Kidney epithelial cell (primary cell): ENCODE measurements at regions not wholly inside any gene's neighbourhood (a gene's known extent, or its start where the extent isn't known, plus 50 kb on each side); places are given as distances from the start of the nearest gene placed in this dataset.

ENCODE experiments used
- DNase-seq: peaks from one replicate; pipeline ENCODE4 v3.0.0-alpha.2; 2010; ENCODE audit warnings: low read depth
- H3K27me3 ChIP-seq: 2 replicates; pipeline ENCODE4 v1.6.0; 2011; ENCODE audit warnings: low read length; ENCODE audit not compliant: control insufficient read depth, insufficient read depth
- H3K36me3 ChIP-seq: 2 replicates; pipeline ENCODE4 v1.5.1; 2011; ENCODE audit warnings: low read length; ENCODE audit not compliant: control insufficient read depth, insufficient read depth
- H3K4me3 ChIP-seq: 2 replicates; pipeline ENCODE4 v1.5.1; 2011; ENCODE audit warnings: low read depth, mild to moderate bottlenecking, control low read depth, low read length
- TF ChIP-seq, protein P1 (sequence below): IDR thresholded peaks from 2 replicates; pipeline ENCODE4 v1.5.1; 2011; ENCODE audit warnings: mild to moderate bottlenecking, moderate library complexity, low read length, control low read depth, inconsistent platforms; ENCODE audit not compliant: insufficient read depth, poor library complexity, severe bottlenecking

DNA sequence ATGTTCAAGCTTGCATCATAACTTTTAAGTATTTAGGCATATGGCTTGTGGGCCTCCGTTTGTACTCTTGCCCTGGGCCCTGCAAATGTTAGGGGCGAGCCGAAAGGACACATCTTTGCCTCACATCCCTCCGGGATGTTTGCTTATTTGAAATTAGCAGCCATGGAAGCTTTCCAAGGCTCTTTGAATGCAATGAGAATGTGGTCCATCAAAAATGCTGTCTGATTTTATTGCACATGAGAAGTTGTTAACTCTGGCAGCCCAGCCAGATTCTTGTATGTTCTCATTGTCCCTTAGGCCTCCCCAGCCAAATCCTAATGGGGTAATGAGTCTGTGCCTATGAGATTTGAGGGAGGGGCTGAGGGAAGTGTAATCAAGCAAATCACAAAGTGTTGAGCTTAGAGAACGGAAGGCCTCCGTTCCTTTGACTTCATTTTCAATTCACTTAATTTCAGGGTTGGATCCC is 261.2 kb upstream of the MARCKS start:
- no peaks in the 10 kb centered on the region for H3K36me3 ChIP-seq
- H3K27me3 ChIP-seq = no peaks in the 10 kb centered on the region
- TF ChIP-seq, protein P1, sequence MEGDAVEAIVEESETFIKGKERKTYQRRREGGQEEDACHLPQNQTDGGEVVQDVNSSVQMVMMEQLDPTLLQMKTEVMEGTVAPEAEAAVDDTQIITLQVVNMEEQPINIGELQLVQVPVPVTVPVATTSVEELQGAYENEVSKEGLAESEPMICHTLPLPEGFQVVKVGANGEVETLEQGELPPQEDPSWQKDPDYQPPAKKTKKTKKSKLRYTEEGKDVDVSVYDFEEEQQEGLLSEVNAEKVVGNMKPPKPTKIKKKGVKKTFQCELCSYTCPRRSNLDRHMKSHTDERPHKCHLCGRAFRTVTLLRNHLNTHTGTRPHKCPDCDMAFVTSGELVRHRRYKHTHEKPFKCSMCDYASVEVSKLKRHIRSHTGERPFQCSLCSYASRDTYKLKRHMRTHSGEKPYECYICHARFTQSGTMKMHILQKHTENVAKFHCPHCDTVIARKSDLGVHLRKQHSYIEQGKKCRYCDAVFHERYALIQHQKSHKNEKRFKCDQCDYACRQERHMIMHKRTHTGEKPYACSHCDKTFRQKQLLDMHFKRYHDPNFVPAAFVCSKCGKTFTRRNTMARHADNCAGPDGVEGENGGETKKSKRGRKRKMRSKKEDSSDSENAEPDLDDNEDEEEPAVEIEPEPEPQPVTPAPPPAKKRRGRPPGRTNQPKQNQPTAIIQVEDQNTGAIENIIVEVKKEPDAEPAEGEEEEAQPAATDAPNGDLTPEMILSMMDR = no peak
- DNase-seq = no peak
- no peak overlapping the region for H3K4me3 ChIP-seq

DNA sequence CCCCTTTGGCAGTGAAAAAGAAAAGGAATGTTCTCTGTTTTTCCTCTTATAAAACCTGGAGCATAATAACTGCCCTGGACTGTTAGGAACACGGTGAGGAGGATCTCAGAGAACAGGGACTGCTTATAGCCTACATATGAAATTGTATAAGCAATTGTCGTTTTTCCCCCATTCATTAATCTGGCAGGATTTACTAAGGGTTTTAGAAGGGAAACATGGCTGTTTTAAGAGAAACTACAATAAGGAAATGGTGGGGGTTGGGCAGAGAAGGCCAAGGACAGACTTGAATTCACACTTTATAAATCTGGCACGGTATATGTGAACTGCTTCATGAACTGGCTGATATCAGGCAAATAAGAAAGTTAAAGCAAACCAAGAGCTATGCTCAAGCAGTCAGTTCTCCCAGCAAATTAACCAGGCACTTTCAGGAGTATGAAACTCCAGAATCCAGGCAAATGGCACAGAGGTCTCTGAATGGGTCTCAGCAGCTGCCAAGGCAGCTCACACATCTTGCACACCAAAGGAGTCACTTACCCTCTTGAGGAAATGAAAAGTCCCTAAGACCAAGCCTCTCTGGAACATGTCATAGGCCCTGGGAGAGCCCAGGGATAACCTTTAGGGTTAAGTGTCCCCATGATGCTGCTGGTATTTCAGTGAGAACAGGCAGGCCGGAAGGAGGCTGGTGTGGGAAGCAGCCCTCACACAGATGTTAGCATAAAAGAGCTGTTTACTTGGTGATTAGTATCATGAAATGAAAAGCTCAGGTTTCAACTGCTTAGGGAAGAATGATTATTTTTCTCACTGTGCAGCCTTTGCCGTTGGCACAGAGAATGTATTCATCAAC is 260.5 kb upstream of the MARCKS start:
- no peak overlapping the region for H3K4me3 ChIP-seq
- DNase-seq = no peak
- H3K27me3 ChIP-seq = no peaks in the 10 kb centered on the region
- no peaks in the 10 kb centered on the region for H3K36me3 ChIP-seq
- TF ChIP-seq, protein P1 = no peak

DNA sequence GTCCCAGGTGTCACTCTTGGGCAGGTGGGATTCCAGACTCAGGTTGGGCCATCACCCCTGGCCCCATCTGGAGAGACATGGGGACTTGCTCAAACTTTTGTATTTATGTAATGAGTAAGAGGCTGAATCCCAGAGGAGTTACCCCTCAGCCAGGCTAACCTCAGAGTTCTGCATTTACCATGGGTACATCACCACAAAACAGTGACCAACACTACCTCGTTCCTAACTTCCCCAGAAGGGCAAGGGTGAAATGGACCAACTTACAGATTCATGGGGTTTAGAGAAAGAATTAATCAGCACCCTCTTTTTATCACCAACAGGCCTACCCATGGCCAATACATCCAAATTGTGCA is 259.9 kb upstream of the MARCKS start:
- Histone ChIP-seq H3K4me3 (no peak overlapping the region), H3K36me3 (no peaks in the 10 kb centered on the region), H3K27me3 (no peaks in the 10 kb centered on the region)
- TF ChIP-seq, protein P1 = no peak
- no peak for DNase-seq

DNA sequence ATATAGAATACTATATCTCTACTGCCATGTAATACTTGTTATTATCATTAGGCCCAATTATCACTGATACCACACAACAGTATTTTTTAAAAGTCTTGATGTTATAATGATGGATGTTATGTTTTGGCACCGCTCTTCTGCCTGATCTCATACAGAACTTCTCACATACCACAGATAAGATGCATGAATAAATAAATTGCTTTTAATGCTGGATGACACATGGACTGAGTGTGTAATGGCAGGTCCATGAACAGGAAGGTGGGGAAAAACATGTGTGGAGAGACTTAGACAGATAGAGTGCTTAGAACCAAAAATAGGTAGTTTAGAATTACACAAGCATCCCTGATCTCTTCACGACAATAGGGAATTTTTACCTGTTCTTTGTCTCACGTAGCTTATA is 258.4 kb upstream of the MARCKS start:
- Histone ChIP-seq H3K27me3 (no peaks in the 10 kb centered on the region), H3K4me3 (no peak overlapping the region), H3K36me3 (no peaks in the 10 kb centered on the region)
- DNase-seq = no peak
- TF ChIP-seq, protein P1 = no peak

DNA sequence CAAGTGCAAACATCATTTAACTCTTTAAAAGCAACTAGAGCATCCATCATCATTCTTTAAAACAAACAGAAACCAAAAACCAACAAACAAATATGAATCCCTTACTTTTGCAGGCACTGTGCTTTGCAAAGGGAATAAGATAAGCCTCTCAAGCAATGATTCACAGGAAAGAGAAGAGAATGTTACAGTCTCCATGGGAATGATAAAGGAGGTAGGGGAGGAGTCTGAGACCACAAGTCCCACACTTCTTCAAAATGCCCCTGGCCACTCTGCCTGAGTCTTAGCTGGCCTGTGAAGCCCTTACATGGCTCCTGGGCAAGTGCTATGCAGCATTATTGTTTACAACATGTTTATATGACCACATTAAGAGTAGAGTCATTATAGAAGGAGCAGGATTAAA is 257.7 kb upstream of the MARCKS start:
- Histone ChIP-seq H3K36me3 (no peaks in the 10 kb centered on the region), H3K4me3 (no peak overlapping the region), H3K27me3 (no peaks in the 10 kb centered on the region)
- TF ChIP-seq, protein P1 = no peak
- DNase-seq = no peak
